AG04450 (cell line): ENCODE measurements at regions not wholly inside any gene's neighbourhood (a gene's known extent, or its start where the extent isn't known, plus 50 kb on each side); places are given as distances from the start of the nearest gene placed in this dataset.

Experiments used
- CTCF ChIA-PET: fragments of 300-600, 350-600 bp; formaldehyde crosslinking; extraction: SDS; loops from one replicate; lab custom pipeline; 2022; ENCODE audit warnings: antibody characterized with exemption, inconsistent platforms; lab: Charles Lee
- POLR2A ChIA-PET: fragments of 350-600 bp; formaldehyde crosslinking; extraction: SDS; loops from one replicate; lab custom pipeline; 2021; ENCODE audit warnings: antibody characterized with exemption, inconsistent platforms; lab: Yijun Ruan, JAX
- DNase-seq: peaks from one replicate; pipeline ENCODE4 v3.0.0-alpha.2; 2011; ENCODE audit warnings: low read depth, low spot score
- H3K27ac ChIP-seq: one replicate; pipeline ENCODE4 v1.5.1; 2012; ENCODE audit warnings: low read depth, low read length, control low read depth
- H3K27me3 ChIP-seq: one replicate; pipeline ENCODE4 v1.6.0; 2012; ENCODE audit warnings: low read length; ENCODE audit not compliant: control insufficient read depth, insufficient read depth
- H3K4me3 ChIP-seq: 2 replicates; pipeline ENCODE4 v1.5.1; 2011; ENCODE audit warnings: mild to moderate bottlenecking, low read depth, low read length, control low read depth
- H3K9me3 ChIP-seq: 2 replicates; pipeline ENCODE4 v1.5.1; 2012; ENCODE audit warnings: low read length; ENCODE audit not compliant: control insufficient read depth, insufficient read depth
- TF ChIP-seq, protein P1 (sequence below): IDR thresholded peaks from 2 replicates; pipeline ENCODE4 v1.5.1; 2011; ENCODE audit warnings: low read depth, low read length, control low read depth, inconsistent platforms

GRCh38 chr5:97266076-97266475 lies 83.0 kb upstream of the RIOK2 start:
- POLR2A ChIA-PET = no interaction called here
- Histone ChIP-seq H3K9me3 (no peaks in the 10 kb centered on the region), H3K4me3 (no peak overlapping the region), H3K27ac (no peak overlapping the region), H3K27me3 (no peaks in the 10 kb centered on the region)
- DNase-seq = no peak
- TF ChIP-seq, protein P1, sequence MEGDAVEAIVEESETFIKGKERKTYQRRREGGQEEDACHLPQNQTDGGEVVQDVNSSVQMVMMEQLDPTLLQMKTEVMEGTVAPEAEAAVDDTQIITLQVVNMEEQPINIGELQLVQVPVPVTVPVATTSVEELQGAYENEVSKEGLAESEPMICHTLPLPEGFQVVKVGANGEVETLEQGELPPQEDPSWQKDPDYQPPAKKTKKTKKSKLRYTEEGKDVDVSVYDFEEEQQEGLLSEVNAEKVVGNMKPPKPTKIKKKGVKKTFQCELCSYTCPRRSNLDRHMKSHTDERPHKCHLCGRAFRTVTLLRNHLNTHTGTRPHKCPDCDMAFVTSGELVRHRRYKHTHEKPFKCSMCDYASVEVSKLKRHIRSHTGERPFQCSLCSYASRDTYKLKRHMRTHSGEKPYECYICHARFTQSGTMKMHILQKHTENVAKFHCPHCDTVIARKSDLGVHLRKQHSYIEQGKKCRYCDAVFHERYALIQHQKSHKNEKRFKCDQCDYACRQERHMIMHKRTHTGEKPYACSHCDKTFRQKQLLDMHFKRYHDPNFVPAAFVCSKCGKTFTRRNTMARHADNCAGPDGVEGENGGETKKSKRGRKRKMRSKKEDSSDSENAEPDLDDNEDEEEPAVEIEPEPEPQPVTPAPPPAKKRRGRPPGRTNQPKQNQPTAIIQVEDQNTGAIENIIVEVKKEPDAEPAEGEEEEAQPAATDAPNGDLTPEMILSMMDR = no peak
- CTCF ChIA-PET = interaction anchor here (0.8 kb wide), 1 partner anchor 35 kb away, joined by 3 read pairs; no protein-coding TSS in a partner anchor

GRCh38 chr5:97266576-97266975 lies 83.5 kb upstream of the RIOK2 start:
- Histone ChIP-seq H3K27ac (no peak overlapping the region), H3K9me3 (no peaks in the 10 kb centered on the region), H3K27me3 (no peaks in the 10 kb centered on the region), H3K4me3 (no peak overlapping the region)
- ChIA-PET CTCF (no interaction called here), POLR2A (no interaction called here)
- TF ChIP-seq, protein P1 = no peak
- DNase-seq = no peak

GRCh38 chr5:97267767-97268166 lies 84.7 kb upstream of the RIOK2 start:
- Histone ChIP-seq H3K4me3 (no peak overlapping the region), H3K27me3 (no peaks in the 10 kb centered on the region), H3K27ac (no peak overlapping the region), H3K9me3 (no peaks in the 10 kb centered on the region)
- ChIA-PET CTCF (no interaction called here), POLR2A (no interaction called here)
- TF ChIP-seq, protein P1 = no peak
- no peak for DNase-seq

- ChIA-PET POLR2A (no interaction called here), CTCF (interaction anchor here (0.8 kb wide), 1 partner anchor 928 kb away, joined by 4 read pairs; no protein-coding TSS in a partner anchor)
- H3K27me3 ChIP-seq = no peaks in the 10 kb centered on the region
- no peak for DNase-seq
- no peak overlapping the region for H3K4me3 ChIP-seq
- no peaks in the 10 kb centered on the region for H3K9me3 ChIP-seq
- TF ChIP-seq, protein P1 = no peak
- no peak overlapping the region for H3K27ac ChIP-seq
Measured at GRCh38 chr5:97276474-97277120, 93.5 kb upstream of the RIOK2 start.

GRCh38 chr5:97281257-97281656 lies 98.2 kb upstream of the RIOK2 start:
- Histone ChIP-seq H3K27me3 (no peaks in the 10 kb centered on the region), H3K27ac (no peak overlapping the region), H3K4me3 (no peak overlapping the region), H3K9me3 (no peaks in the 10 kb centered on the region)
- TF ChIP-seq, protein P1 = no peak
- ChIA-PET POLR2A (no interaction called here), CTCF (no interaction called here)
- no peak for DNase-seq
